LNCaP clone FGC (cell line): ENCODE measurements at regions not wholly inside any gene's neighbourhood (a gene's known extent, or its start where the extent isn't known, plus 50 kb on each side); places are given as distances from the start of the nearest gene placed in this dataset.
"Not testable (repeated sequence)": the region's sequence is repeated elsewhere in the genome, so short reads cannot be mapped to it uniquely, and the experiment has no call there.

ENCODE experiments used
- DNase-seq: peaks from one replicate; pipeline ENCODE4 v3.0.0-alpha.2; 2011; ENCODE audit warnings: low read depth
- H3K4me3 ChIP-seq: 2 replicates; pipeline ENCODE4 v1.5.1; 2011; ENCODE audit warnings: mild to moderate bottlenecking, low read depth, low read length, control low read depth
- TF ChIP-seq, protein P1 (sequence below): IDR thresholded peaks from 2 replicates; pipeline ENCODE4 v1.5.1; 2012; ENCODE audit warnings: mild to moderate bottlenecking; ENCODE audit not compliant: control insufficient read depth, insufficient read depth; ENCODE audit errors: extremely low read depth

DNA sequence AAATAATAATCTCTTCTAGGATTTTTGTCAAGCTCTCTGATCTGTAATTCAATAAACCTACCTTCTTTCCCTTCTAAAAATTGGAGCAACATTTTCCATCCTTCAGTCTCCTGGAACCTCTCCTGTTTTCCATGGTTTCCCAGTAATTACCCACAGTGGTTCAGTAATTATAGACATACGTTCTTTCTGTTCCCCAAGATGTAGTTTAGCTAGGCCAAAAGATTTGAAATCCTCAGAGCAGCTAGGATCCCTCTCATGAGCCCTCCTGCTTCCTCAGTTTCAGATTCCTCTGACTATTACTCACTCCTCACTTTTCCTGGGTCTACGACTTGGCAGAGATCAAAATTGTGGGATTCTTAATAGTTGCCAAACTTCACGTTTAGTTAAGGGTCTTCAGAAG, 76.9 kb upstream of the IGSF10 start:
- TF ChIP-seq, protein P1, sequence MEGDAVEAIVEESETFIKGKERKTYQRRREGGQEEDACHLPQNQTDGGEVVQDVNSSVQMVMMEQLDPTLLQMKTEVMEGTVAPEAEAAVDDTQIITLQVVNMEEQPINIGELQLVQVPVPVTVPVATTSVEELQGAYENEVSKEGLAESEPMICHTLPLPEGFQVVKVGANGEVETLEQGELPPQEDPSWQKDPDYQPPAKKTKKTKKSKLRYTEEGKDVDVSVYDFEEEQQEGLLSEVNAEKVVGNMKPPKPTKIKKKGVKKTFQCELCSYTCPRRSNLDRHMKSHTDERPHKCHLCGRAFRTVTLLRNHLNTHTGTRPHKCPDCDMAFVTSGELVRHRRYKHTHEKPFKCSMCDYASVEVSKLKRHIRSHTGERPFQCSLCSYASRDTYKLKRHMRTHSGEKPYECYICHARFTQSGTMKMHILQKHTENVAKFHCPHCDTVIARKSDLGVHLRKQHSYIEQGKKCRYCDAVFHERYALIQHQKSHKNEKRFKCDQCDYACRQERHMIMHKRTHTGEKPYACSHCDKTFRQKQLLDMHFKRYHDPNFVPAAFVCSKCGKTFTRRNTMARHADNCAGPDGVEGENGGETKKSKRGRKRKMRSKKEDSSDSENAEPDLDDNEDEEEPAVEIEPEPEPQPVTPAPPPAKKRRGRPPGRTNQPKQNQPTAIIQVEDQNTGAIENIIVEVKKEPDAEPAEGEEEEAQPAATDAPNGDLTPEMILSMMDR = no peak
- no peak for DNase-seq
- H3K4me3 ChIP-seq = no peak overlapping the region

DNA sequence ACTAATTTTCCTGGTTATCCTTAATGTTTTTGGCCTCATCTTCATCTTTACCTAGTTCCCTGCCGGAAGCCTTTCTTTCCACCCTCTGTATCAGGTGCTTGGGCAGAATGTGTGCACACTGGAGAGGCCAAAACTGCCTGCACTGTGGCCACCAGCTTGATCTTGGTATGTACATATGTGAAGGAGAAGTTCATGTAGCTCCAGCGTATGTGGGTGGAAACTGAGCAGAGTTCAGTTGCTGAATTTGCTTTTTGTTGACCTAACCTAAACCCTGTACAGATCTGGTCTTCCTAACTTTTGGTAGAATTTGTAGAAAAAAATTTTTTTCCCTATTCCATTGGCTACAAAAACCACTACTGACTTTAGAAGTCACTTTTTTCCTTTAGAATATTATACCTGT, 65.9 kb upstream of the IGSF10 start:
- TF ChIP-seq, protein P1 = no peak
- no peak for DNase-seq

DNA sequence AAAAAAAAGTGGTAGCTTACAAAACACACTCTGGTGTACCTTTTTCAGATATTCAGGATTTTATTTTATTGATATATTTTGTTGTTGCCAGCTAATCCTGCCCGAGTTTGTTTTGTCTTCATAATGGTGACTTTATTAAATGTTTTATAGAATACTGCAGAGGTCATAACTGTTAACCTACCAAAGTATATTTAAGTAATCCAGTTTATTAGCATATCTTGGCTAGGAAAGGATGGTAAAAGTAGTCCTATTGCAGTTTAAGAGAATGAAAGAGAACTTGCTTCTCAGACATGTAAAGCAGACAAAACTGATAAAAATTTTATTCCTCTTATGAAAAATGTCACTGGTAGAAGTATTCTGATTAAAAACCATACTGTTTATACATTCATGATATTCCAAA, 59.2 kb upstream of the IGSF10 start:
- TF ChIP-seq, protein P1 = no peak
- no peak overlapping the region for H3K4me3 ChIP-seq
- peak; percentile 89 for DNase-seq

More for the DNA sequence above, 65.9 kb upstream of the IGSF10 start:
- no peak overlapping the region for H3K4me3 ChIP-seq

DNA sequence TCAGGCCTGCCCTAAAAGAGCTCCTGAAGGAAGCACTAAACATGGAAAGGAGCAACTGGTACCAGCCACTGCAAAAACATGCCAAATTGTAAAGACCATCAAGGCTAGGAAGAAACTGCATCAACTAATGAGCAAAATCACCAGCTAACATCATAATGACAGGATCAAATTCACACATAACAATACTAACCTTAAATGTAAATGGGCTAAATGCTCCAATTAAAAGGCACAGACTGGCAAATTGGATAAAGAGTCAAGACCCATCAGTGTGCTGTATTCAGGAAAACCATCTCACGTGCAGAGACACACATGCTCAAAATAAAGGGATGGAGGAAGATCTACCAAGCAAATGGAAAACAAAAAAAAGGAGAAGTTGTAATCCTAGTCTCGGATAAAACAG, 50.6 kb upstream of the IGSF10 start:
- not testable (repeated sequence) for H3K4me3 ChIP-seq, DNase-seq
